ENCODE measurements at regions not wholly inside any gene's neighbourhood (a gene's known extent, or its start where the extent isn't known, plus 50 kb on each side); places are given as distances from the start of the nearest gene placed in this dataset.

DNA sequence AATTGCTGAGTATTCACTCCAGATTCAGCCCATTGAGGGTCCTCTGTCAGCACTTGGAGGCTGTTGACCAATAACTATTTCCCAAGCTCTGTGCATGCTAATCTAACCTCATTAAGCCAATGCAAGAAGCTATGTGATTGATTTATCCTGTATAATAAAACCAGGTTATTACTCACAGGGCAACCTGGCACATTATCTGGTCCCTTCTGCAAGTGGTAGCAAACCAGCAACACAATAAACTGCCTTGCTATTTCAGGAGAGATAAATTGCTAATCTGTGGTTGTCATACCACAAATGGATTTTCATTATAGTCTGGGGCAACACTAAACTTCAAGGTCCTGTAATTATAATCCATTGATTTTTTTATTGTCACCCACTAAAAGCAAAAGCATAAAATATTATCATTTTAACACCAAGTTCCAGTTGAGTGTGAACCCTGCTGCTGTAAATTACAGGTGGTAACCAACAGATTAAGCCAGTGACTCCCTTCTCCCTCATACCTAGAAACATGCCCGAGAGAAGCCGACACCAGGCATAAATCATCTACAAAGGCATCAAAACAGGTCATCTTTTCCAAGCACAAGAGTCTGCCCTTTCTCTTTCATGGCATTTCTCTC lies 51.1 kb upstream of the SOX9 start:
- Histone ChIP-seq H3K27me3 (no peaks in the 10 kb centered on the region), H3K4me1 (peaks cover 0 to 12% (median 0%) of the 10 kb centered on the region in 4 donors), H3K27ac (no peak overlapping the region), H3K36me3 (no peaks in the 10 kb centered on the region), H3K4me3 (no peak overlapping the region), H3K9me3 (no peaks in the 10 kb centered on the region)
- TF ChIP-seq, protein P1, sequence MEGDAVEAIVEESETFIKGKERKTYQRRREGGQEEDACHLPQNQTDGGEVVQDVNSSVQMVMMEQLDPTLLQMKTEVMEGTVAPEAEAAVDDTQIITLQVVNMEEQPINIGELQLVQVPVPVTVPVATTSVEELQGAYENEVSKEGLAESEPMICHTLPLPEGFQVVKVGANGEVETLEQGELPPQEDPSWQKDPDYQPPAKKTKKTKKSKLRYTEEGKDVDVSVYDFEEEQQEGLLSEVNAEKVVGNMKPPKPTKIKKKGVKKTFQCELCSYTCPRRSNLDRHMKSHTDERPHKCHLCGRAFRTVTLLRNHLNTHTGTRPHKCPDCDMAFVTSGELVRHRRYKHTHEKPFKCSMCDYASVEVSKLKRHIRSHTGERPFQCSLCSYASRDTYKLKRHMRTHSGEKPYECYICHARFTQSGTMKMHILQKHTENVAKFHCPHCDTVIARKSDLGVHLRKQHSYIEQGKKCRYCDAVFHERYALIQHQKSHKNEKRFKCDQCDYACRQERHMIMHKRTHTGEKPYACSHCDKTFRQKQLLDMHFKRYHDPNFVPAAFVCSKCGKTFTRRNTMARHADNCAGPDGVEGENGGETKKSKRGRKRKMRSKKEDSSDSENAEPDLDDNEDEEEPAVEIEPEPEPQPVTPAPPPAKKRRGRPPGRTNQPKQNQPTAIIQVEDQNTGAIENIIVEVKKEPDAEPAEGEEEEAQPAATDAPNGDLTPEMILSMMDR (IDR thresholded peaks at IDR 0.05), result no peak
- no peak for TF ChIP-seq POLR2A (IDR thresholded peaks at IDR 0.05)
- ATAC-seq, result no peak
- 93% methylated on average over 2 of the region's 2 CpGs for WGBS (ENCODE audit: insufficient coverage, low coverage, low lambda C conversion rate, missing lambda C conversion rate)
- intact Hi-C loops (cut with DNase I), result no loop called here
- no peak for DNase-seq

Small RNAs in the stretch of these regions (small RNA-seq; reads per million reads assigned to genes)
- 0 reads per million in 2 experiments for gene RNU7-155P
